Right lobe of liver (tissue), 4 donors: ENCODE measurements at regions not wholly inside any gene's neighbourhood (a gene's known extent, or its start where the extent isn't known, plus 50 kb on each side); places are given as distances from the start of the nearest gene placed in this dataset.

Experiments used
- CTCF ChIP-seq, 4 donors: fragments of 200-600 bp in 3 of 4; fragments of 450-650 bp in 1 of 4; IDR thresholded peaks; one replicate each; pipeline versions ENCODE4 v1.5.1 to v1.8.0; 2016 to 2022; ENCODE audit warnings: antibody characterized with exemption in 4 of 4, mild to moderate bottlenecking in 2 of 4
- POLR2A ChIP-seq: fragments of 450-650 bp; IDR thresholded peaks from one replicate; pipeline ENCODE4 v1.6.1; 2017; ENCODE audit warnings: antibody characterized with exemption, mild to moderate bottlenecking
- donor health status: DM: no; HTN: no; CAD: no.
- donor health status: DM: no; HTN: no; CAD: no.
- donor health status: DM: no; HTN: yes; CAD: no.

- no peak for TF ChIP-seq CTCF (IDR thresholded peaks at IDR 0.05)
- TF ChIP-seq POLR2A: no peak
Measured at GRCh38 chr17:33436321-33436720, 143.2 kb upstream of the ASIC2 start.
